HG03460 (cell line): ENCODE measurements at regions not wholly inside any gene's neighbourhood (a gene's known extent, or its start where the extent isn't known, plus 50 kb on each side); places are given as distances from the start of the nearest gene placed in this dataset.

ENCODE experiments used
- ATAC-seq: cut with Tn5 transposase; IDR thresholded peaks from one replicate; pipeline ENCODE4 v1.9.1; 2021; ENCODE audit not compliant: unreplicated experiment

DNA sequence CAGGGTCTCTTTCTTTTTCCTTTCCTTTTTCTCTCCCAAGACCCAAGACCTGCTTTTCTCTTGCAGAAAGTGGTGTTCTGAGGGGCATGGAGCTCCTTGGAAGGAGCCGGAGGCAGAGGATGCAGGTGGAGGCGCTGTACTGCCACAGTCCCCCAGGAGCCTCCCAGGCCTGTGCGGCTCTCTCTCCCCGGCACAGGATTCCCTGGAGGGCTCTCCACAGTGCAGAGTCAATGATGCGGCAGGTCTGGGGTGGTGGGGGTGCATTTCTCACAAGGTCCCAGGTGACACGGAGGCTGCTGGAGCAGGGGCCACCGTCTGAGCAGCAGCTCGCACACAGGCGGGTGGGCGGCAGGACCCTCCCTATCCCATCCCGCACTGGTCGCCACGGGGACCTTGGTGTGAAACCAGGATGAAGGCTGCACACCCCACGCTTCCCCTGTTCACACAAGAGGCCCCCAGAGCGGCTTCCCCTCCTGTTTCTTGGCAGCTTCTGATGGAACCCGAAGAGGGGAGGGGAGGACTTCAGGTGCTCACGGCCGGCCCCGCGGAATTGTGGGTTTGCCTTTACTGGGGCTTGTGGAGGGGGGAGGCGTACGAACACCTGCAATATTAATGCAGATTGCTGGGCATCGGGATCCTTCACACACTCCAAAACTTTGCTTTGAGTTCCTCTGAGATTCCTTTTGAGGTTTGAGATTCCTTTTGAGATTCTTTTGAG is 186.9 kb downstream of the ENGASE start:
- ATAC-seq, result no peak

DNA sequence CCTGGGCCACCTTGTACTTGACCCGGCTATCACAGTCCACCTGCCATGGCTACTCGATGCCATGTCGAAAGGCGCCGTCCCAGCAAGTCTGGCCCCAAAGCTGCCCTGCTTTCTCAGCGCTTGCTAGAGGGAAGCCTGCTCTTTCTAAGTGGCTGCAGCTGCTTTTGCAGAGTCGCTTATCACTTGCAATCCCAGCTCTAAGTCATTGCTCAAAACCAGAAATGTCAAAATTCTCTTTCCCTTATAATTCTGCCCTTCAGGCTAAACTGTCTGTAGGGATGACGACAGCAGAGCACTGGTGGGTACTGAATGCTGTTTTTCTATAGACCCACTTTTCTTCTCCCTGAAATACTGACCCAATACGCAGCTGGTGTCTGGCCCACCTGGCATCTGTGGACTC is 184.2 kb downstream of the ENGASE start:
- ATAC-seq, result no peak

DNA sequence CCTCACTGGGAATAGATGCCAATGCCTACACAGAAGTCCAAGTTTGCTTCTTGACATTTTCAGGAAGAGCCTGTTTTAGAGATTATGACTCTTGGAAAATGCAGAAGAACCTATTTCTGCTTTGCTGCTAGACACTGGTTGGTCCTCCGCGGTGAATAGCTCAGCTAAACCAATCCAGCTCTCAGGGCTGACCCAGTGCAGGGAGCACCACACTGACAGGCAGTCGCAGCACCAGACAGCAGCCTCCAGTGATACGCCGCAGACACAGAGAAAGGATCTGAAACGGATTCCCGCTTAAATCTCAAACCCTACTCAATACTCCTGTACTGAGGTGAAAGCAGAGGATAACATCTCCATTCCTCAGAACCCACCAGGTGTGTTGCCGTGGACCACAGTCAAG is 183.4 kb downstream of the ENGASE start:
- ATAC-seq, result no peak

DNA sequence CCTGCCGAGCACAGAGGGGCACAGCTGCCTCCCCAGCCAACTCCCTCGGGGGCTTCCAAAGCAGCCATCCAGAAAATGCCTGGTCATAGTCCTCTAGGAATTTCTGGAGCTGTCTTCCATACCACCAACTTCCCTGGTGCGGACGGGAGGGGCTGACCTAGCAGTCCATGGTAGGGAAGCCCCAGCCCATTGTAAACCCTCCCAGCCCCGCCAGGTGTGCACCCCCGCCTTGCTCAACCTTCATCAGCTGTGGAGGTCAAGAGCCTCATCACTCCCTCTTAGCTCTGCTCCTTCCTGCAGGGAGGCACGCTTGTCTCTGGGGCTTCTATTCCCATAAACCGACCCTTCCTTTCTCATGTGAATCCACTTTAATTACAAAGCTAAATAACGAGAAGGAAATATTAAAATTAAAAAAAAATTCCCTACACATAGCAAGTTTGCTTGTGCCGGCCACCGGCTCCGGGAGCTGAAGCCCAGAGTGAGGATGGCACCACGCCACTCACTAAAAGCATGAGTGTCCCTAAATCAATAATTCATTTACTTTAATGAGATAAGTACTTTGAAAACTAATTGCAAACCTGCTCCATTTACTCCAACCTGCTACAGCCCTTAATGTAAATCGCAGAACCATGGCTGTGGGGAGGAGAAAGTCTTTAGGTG is 181.4 kb downstream of the ENGASE start:
- no peak for ATAC-seq

DNA sequence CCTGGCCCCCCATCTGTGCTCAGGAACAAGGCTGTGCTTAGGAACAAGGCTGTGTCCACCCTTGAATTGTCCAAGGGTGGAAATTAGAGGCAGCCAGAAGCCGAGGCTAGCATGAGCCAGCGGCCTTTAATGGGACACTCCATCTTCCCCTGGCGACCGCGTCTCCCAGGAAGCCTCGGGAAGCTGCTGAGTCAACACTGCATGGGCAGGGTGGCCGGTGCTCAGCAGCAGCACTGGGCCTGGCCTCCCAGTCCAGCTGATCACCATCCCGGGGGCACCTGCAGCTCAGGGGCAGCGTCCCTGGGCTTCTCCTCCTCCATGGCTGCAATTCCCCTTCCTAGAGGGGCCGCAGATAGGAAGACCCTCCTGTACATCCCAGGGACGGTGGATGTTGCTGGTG is 180.8 kb downstream of the ENGASE start:
- ATAC-seq, result no peak

DNA sequence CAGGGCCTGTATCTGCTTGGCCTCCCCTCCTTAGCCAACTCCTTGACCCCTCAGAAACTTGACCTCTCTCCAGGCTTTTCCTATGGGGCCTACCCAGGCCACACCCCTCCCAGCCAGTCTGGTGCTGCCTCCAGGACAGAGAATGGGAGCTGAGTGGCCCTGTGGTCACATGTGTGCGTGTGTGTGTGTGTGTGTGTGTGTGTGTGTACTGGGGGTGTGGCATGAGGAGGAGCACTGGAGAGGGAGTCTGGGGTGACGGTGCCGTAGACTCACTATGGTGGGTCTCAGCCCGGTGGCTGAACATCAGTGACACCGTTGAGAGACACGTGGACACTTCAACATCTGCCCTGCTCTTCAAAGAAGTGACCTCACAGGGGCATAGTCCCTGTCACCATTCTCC is 180.4 kb downstream of the ENGASE start:
- ATAC-seq, result no peak

DNA sequence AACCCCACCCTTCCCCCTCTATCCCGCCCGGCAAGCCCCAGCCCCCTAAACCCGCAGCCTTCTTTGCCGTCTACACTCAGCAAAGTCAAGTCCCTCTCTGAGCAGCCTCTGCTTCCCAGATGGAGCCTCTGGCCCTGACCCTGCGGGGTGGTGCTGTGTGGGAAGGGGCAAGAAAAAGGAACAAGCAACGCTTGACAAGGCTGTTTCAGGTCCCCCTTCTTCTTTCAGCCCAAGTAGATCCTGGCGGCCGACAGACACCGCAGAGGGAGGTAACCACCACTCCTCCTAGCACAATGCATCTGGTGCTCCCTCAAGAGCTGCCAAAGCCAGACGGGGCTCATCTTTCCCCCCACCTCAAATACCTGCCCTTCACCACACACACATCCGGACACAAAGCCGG is 178.3 kb downstream of the ENGASE start:
- ATAC-seq, result no peak

DNA sequence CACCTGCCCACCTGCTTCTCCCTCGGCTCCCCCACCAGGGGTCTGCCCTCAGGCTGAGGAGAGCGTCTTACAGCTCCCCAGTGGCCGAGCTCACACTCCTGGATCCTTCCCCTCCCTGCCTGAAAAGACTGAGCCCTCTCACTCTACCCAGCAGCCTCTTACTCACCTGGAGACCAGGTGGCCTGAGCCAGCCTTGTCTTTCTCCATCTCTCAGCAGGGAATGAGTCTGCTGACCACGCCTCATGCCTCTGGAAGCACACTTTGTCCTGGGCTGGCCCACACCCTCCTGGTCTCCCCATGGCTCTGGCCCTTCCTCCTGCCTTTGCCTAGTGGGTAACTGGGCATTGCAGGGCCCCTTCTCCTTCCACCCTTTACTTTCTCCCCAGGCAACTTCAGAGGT is 177.2 kb downstream of the ENGASE start:
- ATAC-seq, result no peak

DNA sequence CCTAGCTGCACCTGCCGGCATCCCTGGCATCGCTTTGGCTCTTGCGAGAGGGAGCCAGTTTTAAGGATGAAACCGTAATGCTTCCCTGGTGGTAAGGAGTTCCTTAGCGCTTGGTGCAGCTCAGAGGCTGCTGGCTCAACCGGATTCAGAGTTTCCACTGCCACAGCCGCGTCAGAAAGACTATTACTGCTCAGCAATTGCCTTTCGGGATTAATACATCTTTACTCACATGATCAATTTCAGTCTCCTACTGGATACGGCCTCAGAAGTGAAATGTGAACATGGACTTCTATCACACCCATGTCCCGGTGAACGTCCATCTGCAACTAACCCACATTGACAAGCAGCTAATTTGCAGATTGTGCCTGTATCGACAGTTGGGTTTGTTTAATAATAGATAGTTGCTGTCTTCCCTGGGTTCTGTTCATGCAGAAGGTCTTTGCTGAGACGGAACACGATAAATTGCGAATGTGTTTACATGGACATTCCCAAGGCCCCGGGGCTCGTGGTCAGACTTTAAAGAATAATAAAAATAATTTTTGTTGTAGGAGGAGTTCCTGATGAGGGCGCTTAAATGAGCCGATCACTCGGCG is 175.4 kb downstream of the ENGASE start:
- ATAC-seq, result no peak

DNA sequence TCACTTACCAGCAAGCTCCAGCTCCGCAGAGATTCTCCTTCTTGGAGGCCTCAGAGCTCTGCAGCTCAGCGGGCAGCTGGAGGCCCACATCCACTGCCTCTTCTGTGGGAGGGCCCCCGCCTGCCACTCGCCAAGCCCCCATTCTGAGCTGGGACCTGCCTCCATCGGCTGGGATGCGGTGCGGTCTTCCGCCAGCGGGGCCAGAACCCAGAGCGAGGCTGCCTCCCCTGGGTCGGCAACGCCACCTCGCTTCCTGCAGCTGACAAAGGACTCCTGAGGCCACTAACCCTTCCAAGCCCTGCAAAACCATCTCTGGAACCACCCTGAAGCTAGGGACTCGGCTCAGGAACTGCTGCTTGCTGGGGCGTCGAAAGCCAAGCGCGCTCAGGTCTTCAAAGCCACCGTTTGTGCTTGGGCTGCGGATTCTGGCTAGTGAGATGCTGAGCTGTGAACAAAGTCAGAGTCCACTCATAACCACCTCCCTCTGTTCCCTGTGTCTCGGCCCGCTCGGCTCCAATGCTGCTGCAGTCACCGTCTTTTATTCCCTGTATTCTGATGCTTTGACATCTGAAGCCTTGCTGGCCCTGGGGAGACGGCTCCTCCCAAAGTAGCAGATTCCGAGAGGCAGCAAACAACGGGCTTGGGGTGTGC is 174.3 kb downstream of the ENGASE start:
- no peak for ATAC-seq

DNA sequence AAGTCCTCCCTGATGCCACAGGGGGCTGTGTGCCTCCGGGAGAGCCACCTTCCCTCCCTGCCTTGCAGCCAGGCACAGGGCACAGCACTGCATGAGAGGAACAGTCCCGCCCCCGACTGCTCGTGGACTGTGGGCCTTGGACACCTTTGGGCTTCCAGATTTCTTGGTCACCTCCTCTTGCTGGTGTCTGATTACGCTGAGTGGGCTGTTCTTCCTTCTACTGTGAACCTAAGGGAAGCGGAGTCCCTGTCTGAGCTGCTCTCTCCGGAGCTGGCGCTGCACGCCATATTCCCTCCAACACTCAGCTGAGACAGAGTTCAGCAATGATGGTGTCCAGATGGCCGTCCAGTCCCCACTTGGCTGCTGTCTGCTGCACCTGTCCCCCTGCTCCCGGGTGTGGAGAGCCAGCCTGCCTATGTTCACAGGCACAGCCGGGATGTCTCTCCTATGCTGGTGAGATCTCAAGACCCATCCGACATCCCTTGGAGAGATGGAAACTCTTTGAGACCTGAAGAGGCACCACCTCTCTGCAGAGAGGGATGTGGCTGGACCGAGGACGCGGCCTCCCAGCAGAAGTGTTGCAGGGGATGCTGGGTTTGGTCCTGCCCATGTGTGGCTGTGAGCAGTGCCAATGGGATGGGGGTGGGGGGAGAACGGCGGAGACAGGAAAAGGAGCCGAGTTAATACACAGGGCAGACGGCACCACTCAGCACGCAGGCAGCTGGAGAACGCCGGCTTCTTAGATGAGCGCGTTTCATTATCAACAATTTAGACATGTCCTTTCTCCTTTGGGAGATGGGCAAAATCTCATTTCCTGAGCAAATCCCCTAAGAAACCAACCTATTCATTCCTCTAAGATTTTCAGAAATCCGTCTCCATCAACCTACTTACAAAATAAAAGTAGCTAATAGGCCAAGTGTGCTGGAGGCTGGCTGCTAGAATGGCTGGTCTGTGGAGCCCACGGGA is 171.9 kb downstream of the ENGASE start:
- no peak for ATAC-seq

DNA sequence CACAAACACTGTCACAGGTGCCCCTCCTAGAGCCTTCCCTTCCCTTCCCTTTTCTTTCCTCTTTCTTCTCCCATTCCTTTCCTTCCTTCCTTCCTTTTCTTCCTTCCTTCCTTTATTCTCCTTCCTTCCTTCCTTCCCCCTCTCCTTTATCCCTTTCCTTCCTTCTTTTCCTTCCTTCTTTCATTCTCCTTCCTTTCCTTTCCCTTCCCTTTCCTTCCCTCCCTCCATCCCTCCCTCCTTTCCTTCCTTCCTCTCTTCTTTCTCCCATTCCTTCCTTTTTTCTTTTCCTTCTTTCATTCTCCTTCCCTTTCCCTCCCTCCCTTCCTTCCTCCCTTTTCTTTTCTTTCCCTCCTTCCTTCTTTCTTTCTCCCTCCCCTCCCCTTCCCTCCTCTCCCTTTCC is 170.0 kb downstream of the ENGASE start:
- no peak for ATAC-seq

DNA sequence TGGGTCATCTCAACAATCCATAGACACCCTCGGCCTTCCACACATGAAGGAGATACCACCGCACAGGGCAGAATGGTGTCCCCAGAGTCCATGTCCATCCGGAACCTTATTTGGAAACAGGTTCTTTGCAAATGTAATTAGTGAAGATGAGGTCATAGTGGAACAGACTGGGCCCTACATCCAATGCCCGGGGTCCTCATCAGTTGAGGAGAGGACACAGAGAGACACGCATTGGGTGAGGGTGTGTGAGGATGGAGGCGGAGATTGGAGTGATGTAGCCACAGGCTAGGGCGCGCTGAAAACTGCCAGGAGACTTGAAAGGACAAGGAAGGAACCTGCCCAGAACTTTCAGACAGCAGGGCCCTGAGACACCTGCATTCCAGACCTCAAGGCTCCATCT is 169.4 kb downstream of the ENGASE start:
- no peak for ATAC-seq

DNA sequence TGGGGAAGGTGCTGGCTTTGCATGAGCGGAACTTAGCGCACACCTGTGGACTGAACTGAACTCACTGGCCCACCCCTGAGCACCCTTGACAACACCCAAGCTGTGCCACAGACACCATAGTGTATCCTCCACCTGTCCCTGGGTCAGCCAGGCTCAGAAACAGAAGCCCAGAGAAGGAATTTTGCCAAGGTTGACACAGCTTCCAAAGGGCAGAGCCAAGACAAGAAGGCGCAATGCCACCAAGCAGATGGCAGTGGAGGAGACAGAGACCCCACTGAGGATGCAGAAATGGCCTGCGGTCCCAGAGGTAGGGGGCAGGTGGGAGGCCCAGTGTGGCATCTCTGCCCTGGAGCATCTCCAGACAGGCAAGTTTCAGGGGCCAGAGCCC is 169.0 kb downstream of the ENGASE start:
- ATAC-seq, result no peak

DNA sequence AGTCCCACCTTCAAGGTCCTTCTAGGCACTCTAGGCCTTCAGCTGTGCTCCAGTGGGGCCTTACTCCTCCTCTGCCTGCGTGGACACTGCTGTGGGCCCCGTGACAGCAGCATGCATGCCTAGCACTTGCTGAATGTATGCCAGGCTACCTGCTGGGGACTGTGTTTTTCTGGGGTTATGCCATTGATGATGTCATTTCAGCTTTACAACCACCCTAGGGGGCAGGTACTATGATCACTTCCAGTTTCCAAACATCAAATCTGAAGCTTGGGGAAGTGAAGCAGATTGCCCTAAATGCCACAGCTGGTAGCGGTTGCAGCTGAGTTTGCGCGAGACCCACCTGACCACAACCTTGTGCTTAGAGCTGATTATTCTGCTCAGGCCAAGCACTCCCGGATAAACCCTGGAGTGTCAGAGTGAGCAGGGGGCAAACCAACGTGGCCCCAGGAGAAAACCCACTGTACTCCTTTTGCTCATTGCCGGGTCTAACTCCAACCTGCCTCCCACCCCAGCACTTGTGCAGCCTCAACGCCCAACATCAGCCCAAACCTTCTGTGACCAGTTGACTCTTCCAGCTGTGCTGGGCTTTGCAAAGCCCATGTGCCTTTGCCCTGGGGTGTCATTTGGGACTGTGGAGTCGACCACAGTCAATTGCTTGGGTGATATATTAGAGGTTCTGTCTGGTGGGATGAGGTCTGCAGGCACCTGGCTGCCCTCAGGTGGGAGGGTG is 168.4 kb downstream of the ENGASE start:
- no peak for ATAC-seq

DNA sequence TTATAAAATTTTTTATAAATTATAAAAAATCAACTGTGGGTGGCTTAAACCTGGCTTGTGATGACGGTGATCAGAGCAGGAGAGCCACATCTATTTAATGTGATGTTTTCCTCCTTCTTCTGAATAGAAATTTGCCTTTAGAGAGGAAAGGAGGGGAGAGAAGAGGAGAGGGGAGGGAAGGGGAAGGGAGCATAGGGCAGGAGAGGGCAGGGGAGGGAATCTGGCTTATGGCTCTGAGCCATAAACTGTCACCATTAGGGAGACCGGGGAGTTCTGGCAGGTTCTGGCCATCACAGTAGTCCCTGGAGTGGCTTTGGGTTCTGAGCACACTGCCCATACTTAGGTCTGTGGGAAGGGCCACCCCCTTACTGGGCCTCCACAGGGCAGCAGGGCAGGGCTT is 167.8 kb downstream of the ENGASE start:
- no peak for ATAC-seq

DNA sequence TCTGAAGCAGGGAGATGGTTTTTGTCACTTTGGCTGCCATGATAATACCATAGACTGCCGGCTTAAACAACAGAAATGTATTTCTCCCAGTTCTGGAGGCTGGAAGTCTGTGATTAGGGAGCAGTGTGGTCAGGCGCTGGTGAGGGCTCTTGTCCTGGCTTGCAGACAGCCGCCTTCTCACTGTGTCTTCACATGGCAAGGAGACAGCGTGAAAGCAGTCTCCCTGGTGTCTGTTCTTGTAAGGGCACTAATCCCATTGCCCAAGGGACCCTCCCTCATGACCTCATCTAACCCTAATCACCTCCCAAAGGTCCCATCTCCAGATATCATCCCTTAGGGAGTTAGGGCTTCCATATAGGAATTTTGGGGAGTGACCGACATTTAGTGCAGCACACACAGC is 167.0 kb downstream of the ENGASE start:
- no peak for ATAC-seq

DNA sequence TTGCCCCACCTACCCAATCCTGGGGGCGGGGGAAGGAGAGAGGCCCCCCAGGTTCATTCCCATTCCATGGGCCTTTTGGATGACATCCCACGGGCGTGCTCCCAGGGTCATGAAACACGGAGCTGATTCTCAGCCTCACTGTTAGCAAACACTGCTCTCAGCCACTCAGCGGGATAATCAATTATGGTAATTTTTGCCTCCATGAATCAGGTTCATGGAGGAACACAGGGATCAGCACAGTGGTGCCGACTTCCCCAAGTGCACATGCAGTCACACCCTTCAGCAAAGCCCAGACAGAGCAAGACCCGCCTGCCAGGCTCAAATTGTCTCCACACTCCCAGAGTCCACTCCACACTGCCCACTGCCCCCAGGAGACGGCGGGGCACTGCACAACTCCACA is 164.6 kb downstream of the ENGASE start:
- no peak for ATAC-seq

DNA sequence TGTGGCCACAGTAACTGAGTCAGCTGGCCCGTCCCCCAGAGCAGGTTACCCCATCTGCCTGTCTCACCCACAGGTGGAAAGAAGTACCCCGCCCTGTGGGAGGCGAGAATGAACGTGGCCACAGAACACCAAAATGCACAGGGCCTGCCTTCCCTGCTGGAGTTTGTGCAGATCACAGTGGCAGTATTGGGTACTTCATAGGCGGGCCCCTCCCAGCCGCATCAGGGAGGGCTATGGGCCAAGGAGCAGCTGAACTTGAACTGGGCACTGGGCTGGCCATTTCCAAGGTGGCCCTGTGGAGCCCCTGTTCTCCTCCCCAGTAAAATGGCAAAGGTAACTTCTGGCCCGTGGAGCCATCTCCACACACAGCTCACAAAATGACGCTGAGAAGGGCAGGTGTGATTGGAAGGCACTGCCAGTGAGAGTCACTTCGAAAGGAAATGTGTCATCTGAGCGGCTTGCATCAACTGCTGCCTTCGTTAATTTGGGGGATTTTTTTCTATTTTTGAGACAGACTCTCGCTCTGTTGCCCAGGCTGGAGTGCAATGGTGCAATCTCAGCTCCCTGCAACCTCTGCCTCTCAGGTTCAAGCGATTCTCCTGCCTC is 162.9 kb downstream of the ENGASE start:
- ATAC-seq, result no peak

DNA sequence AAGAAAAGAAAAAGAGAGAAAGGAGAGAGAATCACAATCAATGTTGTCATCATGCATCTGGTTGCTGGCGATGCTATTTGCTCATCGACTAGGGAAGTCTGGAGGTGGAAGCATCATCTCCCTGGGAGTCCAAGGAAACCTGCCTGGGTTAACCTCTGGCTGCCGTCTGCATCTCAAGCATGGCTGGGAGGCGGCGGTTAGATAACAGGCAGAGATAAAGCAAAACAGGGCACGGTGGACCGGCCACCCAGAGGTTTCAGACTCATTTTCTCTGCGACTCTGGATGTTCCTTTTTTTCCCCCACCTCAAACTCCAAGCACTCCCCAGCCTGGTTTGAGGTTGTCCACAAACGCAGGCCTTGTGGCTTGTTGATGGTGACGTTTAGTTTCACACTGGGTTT is 161.2 kb downstream of the ENGASE start:
- ATAC-seq, result no peak
